OCI-LY7 (cell line): ENCODE measurements at regions not wholly inside any gene's neighbourhood (a gene's known extent, or its start where the extent isn't known, plus 50 kb on each side); places are given as distances from the start of the nearest gene placed in this dataset.

Experiments
- EZH2phosphoT487 ChIP-seq: fragments of 200-600 bp; sonication (generic); IDR thresholded peaks from 2 replicates; pipeline ENCODE4 v1.6.1; 2018; ENCODE audit warnings: low read depth, borderline replicate concordance, mild to moderate bottlenecking, mixed run types, antibody characterized with exemption, low read length, moderate library complexity, mixed read lengths
- TF ChIP-seq, protein P1 (sequence below): fragments of 200-600 bp; sonication (generic); conservative IDR thresholded peaks from 2 replicates; pipeline ENCODE4 v1.5.1; 2014; ENCODE audit warnings: mild to moderate bottlenecking, antibody characterized with exemption, low read length, moderate library complexity, mixed read lengths

DNA sequence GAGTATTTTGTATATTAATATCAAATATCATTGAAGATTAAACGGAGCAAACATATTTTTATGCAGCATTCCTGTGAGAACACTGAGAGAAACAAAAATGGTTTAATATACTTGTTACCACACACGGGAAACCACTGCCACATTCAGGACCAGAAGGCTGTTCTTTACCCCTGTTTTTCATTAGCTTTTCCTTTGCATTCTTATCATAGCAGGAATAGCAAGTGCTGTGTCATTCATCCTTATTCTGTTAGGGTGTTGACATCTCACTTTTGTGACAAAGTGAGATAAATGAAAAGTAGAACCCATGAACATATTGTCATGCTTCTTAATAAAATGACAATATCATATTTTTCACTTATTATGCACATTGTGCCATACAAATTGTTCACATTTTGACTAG lies 212.4 kb upstream of the NDST4 start:
- TF ChIP-seq, protein P1, sequence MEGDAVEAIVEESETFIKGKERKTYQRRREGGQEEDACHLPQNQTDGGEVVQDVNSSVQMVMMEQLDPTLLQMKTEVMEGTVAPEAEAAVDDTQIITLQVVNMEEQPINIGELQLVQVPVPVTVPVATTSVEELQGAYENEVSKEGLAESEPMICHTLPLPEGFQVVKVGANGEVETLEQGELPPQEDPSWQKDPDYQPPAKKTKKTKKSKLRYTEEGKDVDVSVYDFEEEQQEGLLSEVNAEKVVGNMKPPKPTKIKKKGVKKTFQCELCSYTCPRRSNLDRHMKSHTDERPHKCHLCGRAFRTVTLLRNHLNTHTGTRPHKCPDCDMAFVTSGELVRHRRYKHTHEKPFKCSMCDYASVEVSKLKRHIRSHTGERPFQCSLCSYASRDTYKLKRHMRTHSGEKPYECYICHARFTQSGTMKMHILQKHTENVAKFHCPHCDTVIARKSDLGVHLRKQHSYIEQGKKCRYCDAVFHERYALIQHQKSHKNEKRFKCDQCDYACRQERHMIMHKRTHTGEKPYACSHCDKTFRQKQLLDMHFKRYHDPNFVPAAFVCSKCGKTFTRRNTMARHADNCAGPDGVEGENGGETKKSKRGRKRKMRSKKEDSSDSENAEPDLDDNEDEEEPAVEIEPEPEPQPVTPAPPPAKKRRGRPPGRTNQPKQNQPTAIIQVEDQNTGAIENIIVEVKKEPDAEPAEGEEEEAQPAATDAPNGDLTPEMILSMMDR = no peak
- TF ChIP-seq EZH2phosphoT487 = no peak
